ENCODE measurements at regions not wholly inside any gene's neighbourhood (a gene's known extent, or its start where the extent isn't known, plus 50 kb on each side); places are given as distances from the start of the nearest gene placed in this dataset.

GRCh38 chr13:100809856-100810255 is 135.3 kb upstream of the TMTC4 start:
- Mint-ChIP-seq H3K36me3 (ENCODE audit: low read depth) (no peaks in the 10 kb centered on the region), H3K9me3 (no peaks in the 10 kb centered on the region), H3K4me1 (ENCODE audit: low read depth) (no peaks in the 10 kb centered on the region), H3K27ac (no peak overlapping the region), H3K4me3 (no peak overlapping the region), H3K27me3 (peaks cover 2% of the 10 kb centered on the region)
- intact Hi-C loops (cut with micrococcal nuclease): no loop called here

GRCh38 chr13:100809129-100809390 is 134.5 kb upstream of the TMTC4 start:
- Mint-ChIP-seq H3K27me3 (peaks cover 2% of the 10 kb centered on the region), H3K27ac (no peak overlapping the region), H3K9me3 (no peaks in the 10 kb centered on the region), H3K4me1 (ENCODE audit: low read depth) (no peaks in the 10 kb centered on the region), H3K36me3 (ENCODE audit: low read depth) (no peaks in the 10 kb centered on the region), H3K4me3 (no peak overlapping the region)
- intact Hi-C loops (cut with micrococcal nuclease): no loop called here

GRCh38 chr13:100808330-100809128 is 133.9 kb upstream of the TMTC4 start:
- no peaks in the 10 kb centered on the region for H3K4me1 Mint-ChIP-seq (ENCODE audit: low read depth)
- no peaks in the 10 kb centered on the region for H3K36me3 Mint-ChIP-seq (ENCODE audit: low read depth)
- no peak overlapping the region for H3K27ac Mint-ChIP-seq
- intact Hi-C loops (cut with micrococcal nuclease): no loop called here
- H3K27me3 Mint-ChIP-seq: peaks cover 2% of the 10 kb centered on the region
- no peaks in the 10 kb centered on the region for H3K9me3 Mint-ChIP-seq
- no peak overlapping the region for H3K4me3 Mint-ChIP-seq

GRCh38 chr13:100803091-100803490 is 128.5 kb upstream of the TMTC4 start:
- Mint-ChIP-seq H3K27me3 (no peaks in the 10 kb centered on the region), H3K9me3 (no peaks in the 10 kb centered on the region), H3K27ac (no peak overlapping the region), H3K36me3 (ENCODE audit: low read depth) (no peaks in the 10 kb centered on the region), H3K4me1 (ENCODE audit: low read depth) (no peaks in the 10 kb centered on the region), H3K4me3 (no peak overlapping the region)
- intact Hi-C loops (cut with micrococcal nuclease): no loop called here

DNA sequence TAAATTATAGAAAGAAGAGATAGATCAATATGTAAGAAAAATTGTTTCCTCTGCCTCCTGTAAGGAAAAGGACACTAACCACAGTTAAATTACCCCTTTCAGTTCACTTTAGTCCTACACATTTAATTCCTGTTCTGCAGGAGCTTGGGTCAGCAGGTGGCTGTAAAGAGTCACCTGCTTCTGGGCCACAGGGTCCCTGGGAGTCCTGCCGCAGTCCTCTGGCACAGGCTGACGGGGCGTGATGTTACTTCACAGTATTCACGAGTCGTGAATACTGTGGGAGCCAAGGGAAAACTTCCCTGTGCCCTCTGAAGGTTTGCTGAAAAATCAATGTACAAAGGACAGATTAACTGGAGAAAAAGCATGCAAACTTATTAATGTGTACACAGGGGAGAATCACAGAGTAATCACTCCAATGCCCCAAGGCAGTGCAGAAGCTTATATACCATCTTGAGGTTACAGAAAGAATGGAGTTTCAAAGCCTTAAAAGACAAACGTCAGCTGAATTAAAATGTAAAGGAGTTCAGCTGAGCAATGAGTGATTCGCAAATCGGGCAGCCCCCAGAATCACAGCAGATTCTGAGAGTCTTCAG is 125.8 kb upstream of the TMTC4 start:
- intact Hi-C loops (cut with micrococcal nuclease): no loop called here
- Mint-ChIP-seq H3K9me3 (peaks cover 22% of the 10 kb centered on the region), H3K27me3 (no peaks in the 10 kb centered on the region), H3K27ac (no peak overlapping the region), H3K4me3 (no peak overlapping the region), H3K36me3 (ENCODE audit: low read depth) (no peaks in the 10 kb centered on the region), H3K4me1 (ENCODE audit: low read depth) (no peaks in the 10 kb centered on the region)

GRCh38 chr13:100798739-100799361 is 124.3 kb upstream of the TMTC4 start:
- Mint-ChIP-seq H3K27ac (no peak overlapping the region), H3K36me3 (ENCODE audit: low read depth) (no peaks in the 10 kb centered on the region), H3K9me3 (peaks cover 26% of the 10 kb centered on the region), H3K4me3 (no peak overlapping the region), H3K27me3 (no peaks in the 10 kb centered on the region), H3K4me1 (ENCODE audit: low read depth) (no peaks in the 10 kb centered on the region)
- intact Hi-C loops (cut with micrococcal nuclease): no loop called here

GRCh38 chr13:100797921-100798320 is 123.3 kb upstream of the TMTC4 start:
- H3K27me3 Mint-ChIP-seq: no peaks in the 10 kb centered on the region
- H3K36me3 Mint-ChIP-seq (ENCODE audit: low read depth): no peaks in the 10 kb centered on the region
- H3K9me3 Mint-ChIP-seq: peaks cover 31% of the 10 kb centered on the region
- H3K4me3 Mint-ChIP-seq: no peak overlapping the region
- no peak overlapping the region for H3K27ac Mint-ChIP-seq
- H3K4me1 Mint-ChIP-seq (ENCODE audit: low read depth): no peaks in the 10 kb centered on the region
- intact Hi-C loops (cut with micrococcal nuclease): no loop called here

GRCh38 chr13:100796463-100796862 is 121.9 kb upstream of the TMTC4 start:
- Mint-ChIP-seq H3K4me1 (ENCODE audit: low read depth) (no peaks in the 10 kb centered on the region), H3K27me3 (no peaks in the 10 kb centered on the region), H3K4me3 (no peak overlapping the region), H3K36me3 (ENCODE audit: low read depth) (no peaks in the 10 kb centered on the region), H3K9me3 (peaks cover 46% of the 10 kb centered on the region), H3K27ac (no peak overlapping the region)
- intact Hi-C loops (cut with micrococcal nuclease): no loop called here

GRCh38 chr13:100794575-100794974 is 120.0 kb upstream of the TMTC4 start:
- no peak overlapping the region for H3K4me3 Mint-ChIP-seq
- H3K27me3 Mint-ChIP-seq: no peaks in the 10 kb centered on the region
- peaks cover 46% of the 10 kb centered on the region for H3K9me3 Mint-ChIP-seq
- no peak overlapping the region for H3K27ac Mint-ChIP-seq
- H3K4me1 Mint-ChIP-seq (ENCODE audit: low read depth): no peaks in the 10 kb centered on the region
- no peaks in the 10 kb centered on the region for H3K36me3 Mint-ChIP-seq (ENCODE audit: low read depth)
- intact Hi-C loops (cut with micrococcal nuclease): no loop called here

- H3K4me1 Mint-ChIP-seq (ENCODE audit: low read depth): no peaks in the 10 kb centered on the region
- peaks cover 24% of the 10 kb centered on the region for H3K9me3 Mint-ChIP-seq
- intact Hi-C loops (cut with micrococcal nuclease): no loop called here
- no peak overlapping the region for H3K4me3 Mint-ChIP-seq
- H3K27me3 Mint-ChIP-seq: no peaks in the 10 kb centered on the region
- H3K27ac Mint-ChIP-seq: no peak overlapping the region
- no peaks in the 10 kb centered on the region for H3K36me3 Mint-ChIP-seq (ENCODE audit: low read depth)
Measured at GRCh38 chr13:100790405-100790804, 115.8 kb upstream of the TMTC4 start.

GRCh38 chr13:100789968-100790367 is 115.4 kb upstream of the TMTC4 start:
- no peaks in the 10 kb centered on the region for H3K27me3 Mint-ChIP-seq
- no peak overlapping the region for H3K4me3 Mint-ChIP-seq
- H3K27ac Mint-ChIP-seq: no peak overlapping the region
- no peaks in the 10 kb centered on the region for H3K36me3 Mint-ChIP-seq (ENCODE audit: low read depth)
- peaks cover 21% of the 10 kb centered on the region for H3K9me3 Mint-ChIP-seq
- intact Hi-C loops (cut with micrococcal nuclease): no loop called here
- no peaks in the 10 kb centered on the region for H3K4me1 Mint-ChIP-seq (ENCODE audit: low read depth)

DNA sequence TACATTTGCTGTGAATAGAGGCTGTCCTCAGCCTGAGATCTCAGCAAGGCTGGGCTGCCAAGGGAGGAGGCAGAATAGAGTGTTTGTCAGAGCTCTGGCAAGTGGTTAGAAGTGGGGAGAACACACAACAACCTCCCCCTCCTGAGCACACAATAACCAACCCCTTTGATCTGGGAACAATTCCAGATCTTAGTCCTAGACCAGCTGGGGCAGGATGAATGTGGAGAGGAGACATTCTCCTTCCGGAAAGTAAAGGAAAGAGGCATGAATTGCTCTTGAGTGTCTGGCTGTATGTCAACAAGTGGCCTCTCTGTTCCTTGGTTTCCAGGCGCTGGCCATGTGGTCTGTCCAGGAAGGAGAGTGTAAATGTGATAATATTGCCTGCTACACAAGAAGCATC is 114.9 kb upstream of the TMTC4 start:
- Mint-ChIP-seq H3K9me3 (peaks cover 21% of the 10 kb centered on the region), H3K4me1 (ENCODE audit: low read depth) (no peaks in the 10 kb centered on the region), H3K36me3 (ENCODE audit: low read depth) (no peaks in the 10 kb centered on the region), H3K27ac (no peak overlapping the region), H3K4me3 (no peak overlapping the region), H3K27me3 (no peaks in the 10 kb centered on the region)
- intact Hi-C loops (cut with micrococcal nuclease): no loop called here

DNA sequence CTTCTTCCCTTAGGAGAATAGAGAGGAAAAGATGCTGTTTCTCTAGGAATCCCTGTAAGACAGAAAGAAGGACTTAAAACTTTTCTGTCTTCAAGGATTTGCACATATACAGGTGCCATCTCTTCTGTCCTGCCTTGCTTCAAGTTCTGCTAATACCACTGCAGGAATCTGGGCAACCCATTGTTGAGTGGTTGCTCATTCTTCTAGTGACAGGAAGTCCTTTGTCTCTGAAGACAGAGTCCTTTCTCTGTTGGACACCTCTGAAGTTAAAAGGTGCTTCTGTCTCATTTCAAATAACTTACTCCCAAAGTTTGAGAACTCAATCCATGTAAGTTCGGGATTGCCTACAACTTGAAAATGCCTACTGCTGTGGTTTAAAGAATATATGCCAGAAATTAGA is 114.4 kb upstream of the TMTC4 start:
- Mint-ChIP-seq H3K36me3 (ENCODE audit: low read depth) (no peaks in the 10 kb centered on the region), H3K4me1 (ENCODE audit: low read depth) (no peaks in the 10 kb centered on the region), H3K4me3 (no peak overlapping the region), H3K9me3 (peaks cover 21% of the 10 kb centered on the region), H3K27me3 (no peaks in the 10 kb centered on the region), H3K27ac (no peak overlapping the region)
- intact Hi-C loops (cut with micrococcal nuclease): no loop called here

GRCh38 chr13:100788540-100788939 is 113.9 kb upstream of the TMTC4 start:
- no peak overlapping the region for H3K4me3 Mint-ChIP-seq
- H3K27ac Mint-ChIP-seq: no peak overlapping the region
- H3K27me3 Mint-ChIP-seq: no peaks in the 10 kb centered on the region
- intact Hi-C loops (cut with micrococcal nuclease): no loop called here
- peaks cover 21% of the 10 kb centered on the region for H3K9me3 Mint-ChIP-seq
- no peaks in the 10 kb centered on the region for H3K4me1 Mint-ChIP-seq (ENCODE audit: low read depth)
- H3K36me3 Mint-ChIP-seq (ENCODE audit: low read depth): no peaks in the 10 kb centered on the region

GRCh38 chr13:100787899-100788298 is 113.3 kb upstream of the TMTC4 start:
- intact Hi-C loops (cut with micrococcal nuclease): no loop called here
- Mint-ChIP-seq H3K27me3 (no peaks in the 10 kb centered on the region), H3K9me3 (peaks cover 15% of the 10 kb centered on the region), H3K4me3 (no peak overlapping the region), H3K36me3 (ENCODE audit: low read depth) (no peaks in the 10 kb centered on the region), H3K27ac (no peak overlapping the region), H3K4me1 (ENCODE audit: low read depth) (no peaks in the 10 kb centered on the region)

All from dendritic cell treated with granulocyte-macrophage colony-stimulating factor and Interleukin-4, amounts not matched to agents 40 ng/mL and 50 ng/mL, for 4 days (primary cell).